ENCODE measurements at regions not wholly inside any gene's neighbourhood (a gene's known extent, or its start where the extent isn't known, plus 50 kb on each side); places are given as distances from the start of the nearest gene placed in this dataset.

GRCh38 chr6:54991761-54992330 is 145.3 kb downstream of the FAM83B start:
- ATAC-seq (ENCODE audit: low FRiP score in 2 of 2) (peak in 1 of 2 donors; percentile 57), DNase-seq (no peak)
- Histone ChIP-seq H3K27me3 (no peaks in the 10 kb centered on the region), H3K36me3 (no peaks in the 10 kb centered on the region), H3K4me3 (no peak overlapping the region), H3K9me3 (peaks cover 0 to 4% (median 2%) of the 10 kb centered on the region in 4 donors), H3K27ac (no peak overlapping the region), H3K4me1 (no peaks in the 10 kb centered on the region)
- TF ChIP-seq POLR2AphosphoS5 (IDR thresholded peaks at IDR 0.05) (no peak), POLR2A (IDR thresholded peaks at IDR 0.05) (no peak), CTCF (IDR thresholded peaks at IDR 0.05) (no peak), EP300 (IDR thresholded peaks at IDR 0.05) (no peak)
- WGBS, 2 donors: 33% methylated on average over 1 of the region's 1 CpG; no CpG with 5 or more reads in 1 of the 2 donors

GRCh38 chr6:54992789-54993188 is 146.2 kb downstream of the FAM83B start:
- Histone ChIP-seq H3K36me3 (no peaks in the 10 kb centered on the region), H3K4me3 (no peak overlapping the region), H3K9me3 (peaks cover 0 to 4% (median 2%) of the 10 kb centered on the region in 4 donors), H3K27me3 (no peaks in the 10 kb centered on the region), H3K27ac (no peak overlapping the region), H3K4me1 (no peaks in the 10 kb centered on the region)
- no peak for DNase-seq
- no peak for TF ChIP-seq POLR2AphosphoS5 (IDR thresholded peaks at IDR 0.05)
- TF ChIP-seq CTCF (IDR thresholded peaks at IDR 0.05): no peak
- no peak for TF ChIP-seq EP300 (IDR thresholded peaks at IDR 0.05)
- no peak for TF ChIP-seq POLR2A (IDR thresholded peaks at IDR 0.05)
- no peak for ATAC-seq (ENCODE audit: low FRiP score in 2 of 2)

DNA sequence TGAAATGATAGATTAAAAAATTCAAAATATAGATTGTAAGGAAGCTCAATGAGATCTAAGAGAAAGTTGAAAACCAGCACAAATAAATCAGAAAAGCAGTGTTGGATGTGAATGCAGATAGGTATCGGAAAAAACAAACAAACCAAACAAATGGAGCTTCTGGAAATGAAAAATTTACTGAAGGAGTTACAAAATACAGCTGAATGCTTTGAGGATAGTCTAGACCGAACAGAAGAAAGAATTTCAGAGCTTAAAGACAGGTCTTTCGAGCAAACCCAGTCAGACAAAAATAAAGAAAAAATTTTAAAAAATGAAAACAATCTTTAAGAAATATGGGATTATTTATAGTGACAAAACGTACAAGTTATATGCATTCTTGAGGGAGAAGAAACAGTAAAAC is 146.7 kb downstream of the FAM83B start:
- H3K27me3 ChIP-seq: no peaks in the 10 kb centered on the region
- H3K4me1 ChIP-seq: no peaks in the 10 kb centered on the region
- H3K27ac ChIP-seq: no peak overlapping the region
- DNase-seq: no peak
- no peak for ATAC-seq (ENCODE audit: low FRiP score in 2 of 2)
- H3K36me3 ChIP-seq: no peaks in the 10 kb centered on the region
- peaks cover 0 to 4% (median 2%) of the 10 kb centered on the region in 4 donors for H3K9me3 ChIP-seq
- no peak overlapping the region for H3K4me3 ChIP-seq
- no peak for TF ChIP-seq CTCF (IDR thresholded peaks at IDR 0.05)
- WGBS, 2 donors: 71 to 77% methylated on average over 4 of the region's 4 CpGs

DNA sequence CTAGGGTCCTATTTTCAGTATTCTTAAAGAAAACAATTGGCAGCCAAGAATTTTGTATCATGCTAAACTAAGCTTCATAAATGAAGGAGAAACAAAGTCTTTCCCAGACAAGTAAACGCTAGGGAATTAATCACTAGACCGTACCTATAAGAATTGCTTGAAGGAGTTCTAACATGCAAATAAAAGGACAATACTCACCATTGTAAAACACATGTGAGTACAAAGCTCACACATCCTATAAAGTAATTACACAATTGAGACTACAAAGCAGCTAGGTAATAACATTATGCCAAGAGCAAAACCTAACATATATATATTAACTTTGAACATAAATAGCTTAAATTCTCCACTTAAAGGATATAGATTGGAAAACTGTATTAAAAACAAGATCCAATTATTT is 147.4 kb downstream of the FAM83B start:
- no peaks in the 10 kb centered on the region for H3K4me1 ChIP-seq
- WGBS, 2 donors: 84 to 94% methylated on average over 2 of the region's 2 CpGs
- no peak overlapping the region for H3K4me3 ChIP-seq
- H3K36me3 ChIP-seq: no peaks in the 10 kb centered on the region
- TF ChIP-seq EP300 (IDR thresholded peaks at IDR 0.05): no peak
- TF ChIP-seq POLR2AphosphoS5 (IDR thresholded peaks at IDR 0.05): no peak
- TF ChIP-seq CTCF (IDR thresholded peaks at IDR 0.05): no peak
- TF ChIP-seq POLR2A (IDR thresholded peaks at IDR 0.05): no peak
- no peak for DNase-seq
- ATAC-seq (ENCODE audit: low FRiP score in 2 of 2): no peak
- no peak overlapping the region for H3K27ac ChIP-seq
- H3K27me3 ChIP-seq: no peaks in the 10 kb centered on the region
- peaks cover 0 to 4% (median 2%) of the 10 kb centered on the region in 4 donors for H3K9me3 ChIP-seq

DNA sequence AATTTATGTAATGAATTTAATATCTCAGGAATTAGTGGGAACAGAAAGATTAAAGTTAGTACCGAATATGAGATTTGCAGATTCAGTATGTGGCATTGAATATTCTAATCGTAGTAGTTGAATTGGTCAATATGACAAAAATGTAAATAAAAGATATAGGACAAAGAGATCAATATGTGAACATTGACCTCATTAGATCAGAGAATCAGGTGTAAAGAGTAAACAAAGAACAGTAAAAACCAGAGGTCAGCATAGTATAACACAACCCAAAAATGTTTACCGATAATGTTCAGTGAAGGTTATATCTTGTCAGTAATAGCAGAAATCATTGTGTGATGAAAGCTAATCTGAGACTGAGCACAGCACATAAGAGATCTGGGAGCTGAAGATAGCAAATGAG is 152.0 kb downstream of the FAM83B start:
- ATAC-seq (ENCODE audit: low FRiP score in 2 of 2) (no peak), DNase-seq (no peak)
- Histone ChIP-seq H3K36me3 (no peaks in the 10 kb centered on the region), H3K4me3 (no peak overlapping the region), H3K27me3 (no peaks in the 10 kb centered on the region), H3K9me3 (no peaks in the 10 kb centered on the region), H3K27ac (no peak overlapping the region), H3K4me1 (no peaks in the 10 kb centered on the region)
- no peak for TF ChIP-seq EP300 (IDR thresholded peaks at IDR 0.05)
- TF ChIP-seq POLR2AphosphoS5 (IDR thresholded peaks at IDR 0.05): no peak
- TF ChIP-seq POLR2A (IDR thresholded peaks at IDR 0.05): no peak
- TF ChIP-seq CTCF (IDR thresholded peaks at IDR 0.05): no peak
- WGBS, 2 donors: 82 to 87% methylated on average over 3 of the region's 3 CpGs

All from upper lobe of left lung (tissue), 6 donors.